ENCODE measurements at regions not wholly inside any gene's neighbourhood (a gene's known extent, or its start where the extent isn't known, plus 50 kb on each side); places are given as distances from the start of the nearest gene placed in this dataset.
"Not testable (repeated sequence)": the region's sequence is repeated elsewhere in the genome, so short reads cannot be mapped to it uniquely, and the experiment has no call there.

- DNase-seq, result not testable (repeated sequence)
These were observed 362.1 kb upstream of the DEFB115 start for GRCh38 chr20:30895354-30895711.

- DNase-seq, result peak in 4 of 58 donors; percentile 1 to 14 (median 4)
These were observed 357.9 kb upstream of the DEFB115 start for GRCh38 chr20:30899370-30900079.

GRCh38 chr20:30900080-30900719 is 357.3 kb upstream of the DEFB115 start:
- not testable (repeated sequence) for DNase-seq

- not testable (repeated sequence) for DNase-seq
These were observed 352.2 kb upstream of the DEFB115 start for GRCh38 chr20:30905231-30905630.

GRCh38 chr20:30910937-30911725 is 346.3 kb upstream of the DEFB115 start:
- DNase-seq, result no peak

- not testable (repeated sequence) for DNase-seq
These were observed 345.4 kb upstream of the DEFB115 start for GRCh38 chr20:30911832-30912660.

GRCh38 chr20:30912661-30913026 is 344.8 kb upstream of the DEFB115 start:
- not testable (repeated sequence) for DNase-seq

- not testable (repeated sequence) for DNase-seq
These were observed 341.1 kb upstream of the DEFB115 start for GRCh38 chr20:30916404-30916803.

- no peak for DNase-seq
These were observed 337.8 kb upstream of the DEFB115 start for GRCh38 chr20:30919514-30920188.

GRCh38 chr20:30921286-30922071 is 336.0 kb upstream of the DEFB115 start:
- DNase-seq, result no peak

GRCh38 chr20:30922129-30922528 is 335.3 kb upstream of the DEFB115 start:
- no peak for DNase-seq

- DNase-seq, result no peak
These were observed 319.7 kb upstream of the DEFB115 start for GRCh38 chr20:30937790-30938189.

GRCh38 chr20:30949761-30950160 is 307.7 kb upstream of the DEFB115 start:
- DNase-seq, result no peak

GRCh38 chr20:30951088-30951487 is 306.4 kb upstream of the DEFB115 start:
- not testable (repeated sequence) for DNase-seq

- not testable (repeated sequence) for DNase-seq
These were observed 300.8 kb upstream of the DEFB115 start for GRCh38 chr20:30956649-30957048.

- DNase-seq, result not testable (repeated sequence)
These were observed 298.3 kb upstream of the DEFB115 start for GRCh38 chr20:30959208-30959607.

- DNase-seq, result no peak
These were observed 293.9 kb upstream of the DEFB115 start for GRCh38 chr20:30963591-30963990.

- not testable (repeated sequence) for DNase-seq
These were observed 281.6 kb upstream of the DEFB115 start for GRCh38 chr20:30975859-30976258.

- DNase-seq, result no peak
These were observed 272.1 kb upstream of the DEFB115 start for GRCh38 chr20:30985386-30985785.

Data from anterior cingulate cortex (tissue), 58 donors.